Sigmoid colon (tissue), 4 donors: ENCODE measurements at regions not wholly inside any gene's neighbourhood (a gene's known extent, or its start where the extent isn't known, plus 50 kb on each side); places are given as distances from the start of the nearest gene placed in this dataset.

Experiments used
- EP300 ChIP-seq, 4 donors: sonication (generic); formaldehyde crosslinking; IDR thresholded peaks; one replicate each; pipeline ENCODE4 v1.6.1; 2017; ENCODE audit warnings: antibody characterized with exemption in 4 of 4
- POLR2A ChIP-seq, 2 donors: fragments of 450-650 bp; IDR thresholded peaks; one replicate each; pipeline ENCODE4 v1.6.1; 2016; ENCODE audit warnings: antibody characterized with exemption in 2 of 2, mild to moderate bottlenecking in 2 of 2, moderate library complexity in 2 of 2
- POLR2AphosphoS5 ChIP-seq, 4 donors: sonication (generic); formaldehyde crosslinking; IDR thresholded peaks; one replicate each; pipeline ENCODE4 v1.6.1; 2017; ENCODE audit warnings: antibody characterized with exemption in 4 of 4
- TF ChIP-seq, protein P1 (sequence below), 4 experiments: fragments of 450-650 bp in 3 of 4; fragments of 200-600 bp in 1 of 4; IDR thresholded peaks; one replicate each; pipeline ENCODE4 v1.5.1; 2016 to 2019; ENCODE audit warnings: antibody characterized with exemption in 4 of 4, mild to moderate bottlenecking in 3 of 4, moderate library complexity in 2 of 4

DNA sequence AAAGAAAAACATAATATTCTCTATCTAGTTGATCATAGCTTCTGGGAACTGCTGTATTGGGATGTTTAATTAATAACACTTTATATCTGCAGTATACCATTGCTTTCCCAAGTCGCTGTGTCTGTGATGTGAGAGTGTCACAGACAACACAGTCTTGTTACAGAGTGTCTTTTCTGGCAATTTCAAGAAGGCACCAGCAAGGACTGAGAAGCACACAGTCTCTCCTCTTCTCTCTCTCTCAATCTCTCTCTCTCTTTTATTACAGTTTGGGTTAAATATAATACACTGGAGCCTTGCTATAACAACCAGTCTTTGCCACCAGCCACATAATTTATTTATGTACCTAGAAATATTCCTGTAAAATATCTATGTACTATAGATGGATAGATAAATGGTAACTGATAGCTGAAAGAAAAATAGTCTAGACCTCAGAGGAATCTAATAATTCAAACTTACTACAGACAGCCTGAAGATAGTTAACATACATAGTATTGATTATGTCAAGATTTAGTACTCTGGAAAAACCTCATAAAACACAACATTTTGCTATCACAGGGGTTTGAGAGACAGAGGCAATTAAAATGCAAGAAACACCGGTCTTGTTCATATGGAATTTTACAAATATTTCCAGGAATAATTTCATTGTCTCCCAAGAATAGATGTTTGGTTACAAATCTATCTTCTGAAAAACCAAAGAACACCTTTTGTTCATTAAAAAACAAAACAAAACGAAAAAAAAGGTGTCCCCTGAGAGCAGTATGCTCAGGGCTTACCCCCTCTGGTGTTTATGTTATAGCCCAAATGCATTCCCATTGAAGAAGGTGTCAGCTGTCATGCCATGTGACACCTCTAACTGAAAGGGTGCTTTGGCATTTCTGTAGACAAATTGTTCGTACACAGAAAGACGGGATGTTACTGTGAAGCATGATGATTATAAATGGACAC, 507.8 kb downstream of the TBC1D4 start:
- TF ChIP-seq, protein P1, sequence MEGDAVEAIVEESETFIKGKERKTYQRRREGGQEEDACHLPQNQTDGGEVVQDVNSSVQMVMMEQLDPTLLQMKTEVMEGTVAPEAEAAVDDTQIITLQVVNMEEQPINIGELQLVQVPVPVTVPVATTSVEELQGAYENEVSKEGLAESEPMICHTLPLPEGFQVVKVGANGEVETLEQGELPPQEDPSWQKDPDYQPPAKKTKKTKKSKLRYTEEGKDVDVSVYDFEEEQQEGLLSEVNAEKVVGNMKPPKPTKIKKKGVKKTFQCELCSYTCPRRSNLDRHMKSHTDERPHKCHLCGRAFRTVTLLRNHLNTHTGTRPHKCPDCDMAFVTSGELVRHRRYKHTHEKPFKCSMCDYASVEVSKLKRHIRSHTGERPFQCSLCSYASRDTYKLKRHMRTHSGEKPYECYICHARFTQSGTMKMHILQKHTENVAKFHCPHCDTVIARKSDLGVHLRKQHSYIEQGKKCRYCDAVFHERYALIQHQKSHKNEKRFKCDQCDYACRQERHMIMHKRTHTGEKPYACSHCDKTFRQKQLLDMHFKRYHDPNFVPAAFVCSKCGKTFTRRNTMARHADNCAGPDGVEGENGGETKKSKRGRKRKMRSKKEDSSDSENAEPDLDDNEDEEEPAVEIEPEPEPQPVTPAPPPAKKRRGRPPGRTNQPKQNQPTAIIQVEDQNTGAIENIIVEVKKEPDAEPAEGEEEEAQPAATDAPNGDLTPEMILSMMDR (IDR thresholded peaks at IDR 0.05) = no peak
- TF ChIP-seq EP300 (IDR thresholded peaks at IDR 0.05) (no peak), POLR2A (IDR thresholded peaks at IDR 0.05) (no peak), POLR2AphosphoS5 (IDR thresholded peaks at IDR 0.05) (no peak)
